ENCODE measurements at regions not wholly inside any gene's neighbourhood (a gene's known extent, or its start where the extent isn't known, plus 50 kb on each side); places are given as distances from the start of the nearest gene placed in this dataset.

- Mint-ChIP-seq H3K4me3 (no peak overlapping the region), H3K9me3 (peaks cover 0 to 8% (median 2%) of the 10 kb centered on the region in 5 donors), H3K4me1 (no peaks in the 10 kb centered on the region), H3K27me3 (peaks cover 0 to 4% of the 10 kb centered on the region in 2 donors), H3K36me3 (no peaks in the 10 kb centered on the region), H3K27ac (no peak overlapping the region)
- Histone ChIP-seq H3K9me3 (ENCODE audit: low read length) (no peaks in the 10 kb centered on the region), H3K4me1 (ENCODE audit: insufficient read depth, low read length) (no peaks in the 10 kb centered on the region), H3K27ac (ENCODE audit: low read depth, low read length) (no peak overlapping the region), H3K4me3 (ENCODE audit: low read length) (no peak overlapping the region), H3K36me3 (ENCODE audit: insufficient read depth, low read length) (no peaks in the 10 kb centered on the region), H3K27me3 (ENCODE audit: insufficient read depth, low read length, poor library complexity, severe bottlenecking) (no peaks in the 10 kb centered on the region)
- POLR2A ChIA-PET = no interaction called here
- CTCF ChIA-PET = interaction anchor here (1.2 kb wide), 1 partner anchor 9 kb away, joined by 3 read pairs; no protein-coding TSS in a partner anchor
- no peak for DNase-seq
Measured at GRCh38 chr5:4877579-4877978, 262.6 kb upstream of the ADAMTS16 start.

DNA sequence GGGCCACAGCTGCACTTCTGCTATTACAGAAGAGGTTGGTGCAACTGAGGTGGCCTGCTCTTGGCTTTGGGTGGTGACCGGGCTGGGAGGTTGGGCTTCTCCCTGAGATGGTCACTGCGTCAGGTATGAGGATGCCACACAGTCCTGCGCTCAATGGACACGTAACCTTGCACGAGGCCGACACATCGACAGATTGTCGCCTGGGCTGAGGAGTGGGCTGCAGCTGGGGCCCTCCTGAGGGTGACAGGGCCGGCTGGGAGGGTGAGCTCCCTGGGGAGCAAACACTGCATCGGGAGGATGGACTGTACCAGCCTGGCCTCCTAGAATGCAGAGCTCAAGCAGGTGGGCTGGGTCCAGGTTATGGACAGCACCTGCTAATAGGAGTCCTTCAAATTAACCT, 261.1 kb upstream of the ADAMTS16 start:
- ChIA-PET POLR2A (no interaction called here), CTCF (no interaction called here)
- Mint-ChIP-seq H3K4me3 (no peak overlapping the region), H3K27ac (no peak overlapping the region), H3K36me3 (no peaks in the 10 kb centered on the region), H3K4me1 (no peaks in the 10 kb centered on the region), H3K27me3 (peaks cover 0 to 4% of the 10 kb centered on the region in 2 donors), H3K9me3 (peaks cover 0 to 8% (median 2%) of the 10 kb centered on the region in 5 donors)
- H3K9me3 ChIP-seq (ENCODE audit: low read length) = no peaks in the 10 kb centered on the region
- no peak for DNase-seq
- H3K4me1 ChIP-seq (ENCODE audit: insufficient read depth, low read length) = no peaks in the 10 kb centered on the region
- no peak overlapping the region for H3K4me3 ChIP-seq (ENCODE audit: low read length)
- no peaks in the 10 kb centered on the region for H3K36me3 ChIP-seq (ENCODE audit: insufficient read depth, low read length)
- no peaks in the 10 kb centered on the region for H3K27me3 ChIP-seq (ENCODE audit: insufficient read depth, low read length, poor library complexity, severe bottlenecking)
- no peak overlapping the region for H3K27ac ChIP-seq (ENCODE audit: low read depth, low read length)

DNA sequence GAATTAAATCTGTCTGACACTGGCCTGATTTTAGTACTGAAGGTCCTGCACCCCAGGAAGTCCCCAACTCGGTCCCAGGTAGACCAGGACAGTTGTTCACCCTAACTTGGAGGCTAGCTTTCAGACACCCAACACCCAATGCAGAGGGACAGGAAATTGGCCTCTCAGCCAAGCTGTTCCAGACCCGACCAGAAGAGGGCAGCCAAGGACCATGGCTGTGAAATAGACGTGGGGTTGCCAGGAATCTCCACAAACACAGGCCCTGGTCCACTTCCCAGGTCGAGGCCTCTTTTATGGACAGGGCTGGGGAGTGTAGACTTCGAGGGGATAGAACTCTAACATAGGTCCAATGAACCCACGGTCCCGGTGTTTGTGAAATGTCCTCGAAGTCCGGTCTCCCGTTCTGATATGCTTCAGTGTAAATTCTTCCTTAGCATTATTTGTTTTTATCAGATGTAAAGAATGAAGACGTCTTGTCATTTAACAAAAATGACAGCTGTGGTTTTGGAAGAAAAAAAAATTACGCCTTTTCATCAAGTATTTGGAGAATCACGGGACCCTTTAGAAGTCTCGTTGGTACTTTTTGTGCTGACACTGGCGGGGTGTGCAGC, 260.3 kb upstream of the ADAMTS16 start:
- Histone ChIP-seq H3K27me3 (ENCODE audit: insufficient read depth, low read length, poor library complexity, severe bottlenecking) (no peaks in the 10 kb centered on the region), H3K36me3 (ENCODE audit: insufficient read depth, low read length) (no peaks in the 10 kb centered on the region), H3K27ac (ENCODE audit: low read depth, low read length) (no peak overlapping the region), H3K4me1 (ENCODE audit: insufficient read depth, low read length) (no peaks in the 10 kb centered on the region), H3K4me3 (ENCODE audit: low read length) (no peak overlapping the region), H3K9me3 (ENCODE audit: low read length) (no peaks in the 10 kb centered on the region)
- DNase-seq = no peak
- Mint-ChIP-seq H3K27ac (no peak overlapping the region), H3K36me3 (no peaks in the 10 kb centered on the region), H3K4me1 (no peaks in the 10 kb centered on the region), H3K9me3 (peaks cover 0 to 8% (median 0%) of the 10 kb centered on the region in 5 donors), H3K4me3 (no peak overlapping the region), H3K27me3 (peaks cover 0 to 2% of the 10 kb centered on the region in 2 donors)
- ChIA-PET POLR2A (no interaction called here), CTCF (no interaction called here)

DNA sequence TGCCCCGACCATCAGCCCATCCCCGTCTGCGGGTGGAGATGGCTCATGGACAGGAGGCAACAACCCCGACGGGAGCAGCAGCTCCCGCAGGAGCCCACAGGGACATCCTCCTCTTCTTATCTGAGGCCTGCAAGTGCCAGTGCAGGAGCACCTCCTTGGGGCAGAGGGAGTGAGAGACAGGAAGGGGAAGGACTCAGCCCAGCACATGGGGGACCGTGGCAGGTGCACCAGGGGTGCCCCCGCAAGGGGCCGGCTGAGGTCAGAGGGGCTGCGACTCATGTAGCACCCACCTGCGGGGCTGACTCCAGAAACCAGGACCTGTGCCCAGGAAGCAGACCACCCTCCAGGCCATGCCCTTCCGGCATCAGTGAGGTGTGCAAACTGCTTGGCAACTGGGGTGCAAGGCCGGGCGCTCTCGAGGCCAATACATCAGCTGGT, 259.8 kb upstream of the ADAMTS16 start:
- Mint-ChIP-seq H3K4me1 (no peaks in the 10 kb centered on the region), H3K36me3 (no peaks in the 10 kb centered on the region), H3K27me3 (peaks cover 0 to under 1% of the 10 kb centered on the region in 2 donors), H3K27ac (no peak overlapping the region), H3K9me3 (peaks cover 0 to 7% (median 2%) of the 10 kb centered on the region in 5 donors), H3K4me3 (no peak overlapping the region)
- no peaks in the 10 kb centered on the region for H3K4me1 ChIP-seq (ENCODE audit: insufficient read depth, low read length)
- DNase-seq = no peak
- H3K27ac ChIP-seq (ENCODE audit: low read depth, low read length) = no peak overlapping the region
- H3K9me3 ChIP-seq (ENCODE audit: low read length) = no peaks in the 10 kb centered on the region
- CTCF ChIA-PET = no interaction called here
- POLR2A ChIA-PET = no interaction called here
- H3K36me3 ChIP-seq (ENCODE audit: insufficient read depth, low read length) = no peaks in the 10 kb centered on the region
- H3K27me3 ChIP-seq (ENCODE audit: insufficient read depth, low read length, poor library complexity, severe bottlenecking) = no peaks in the 10 kb centered on the region
- H3K4me3 ChIP-seq (ENCODE audit: low read length) = no peak overlapping the region

GRCh38 chr5:4881366-4882002, 258.6 kb upstream of the ADAMTS16 start:
- no peak for DNase-seq
- no peak overlapping the region for H3K27ac Mint-ChIP-seq
- ChIA-PET POLR2A (no interaction called here), CTCF (no interaction called here)
- no peaks in the 10 kb centered on the region for H3K36me3 Mint-ChIP-seq
- Histone ChIP-seq H3K27me3 (ENCODE audit: insufficient read depth, low read length, poor library complexity, severe bottlenecking) (no peaks in the 10 kb centered on the region), H3K27ac (ENCODE audit: low read depth, low read length) (no peak overlapping the region), H3K4me1 (ENCODE audit: insufficient read depth, low read length) (no peaks in the 10 kb centered on the region), H3K36me3 (ENCODE audit: insufficient read depth, low read length) (no peaks in the 10 kb centered on the region), H3K9me3 (ENCODE audit: low read length) (no peaks in the 10 kb centered on the region), H3K4me3 (ENCODE audit: low read length) (no peak overlapping the region)
- no peaks in the 10 kb centered on the region for H3K4me1 Mint-ChIP-seq
- H3K27me3 Mint-ChIP-seq = no peaks in the 10 kb centered on the region
- H3K9me3 Mint-ChIP-seq = peaks cover 3 to 12% (median 4%) of the 10 kb centered on the region in 5 donors
- no peak overlapping the region for H3K4me3 Mint-ChIP-seq

DNA sequence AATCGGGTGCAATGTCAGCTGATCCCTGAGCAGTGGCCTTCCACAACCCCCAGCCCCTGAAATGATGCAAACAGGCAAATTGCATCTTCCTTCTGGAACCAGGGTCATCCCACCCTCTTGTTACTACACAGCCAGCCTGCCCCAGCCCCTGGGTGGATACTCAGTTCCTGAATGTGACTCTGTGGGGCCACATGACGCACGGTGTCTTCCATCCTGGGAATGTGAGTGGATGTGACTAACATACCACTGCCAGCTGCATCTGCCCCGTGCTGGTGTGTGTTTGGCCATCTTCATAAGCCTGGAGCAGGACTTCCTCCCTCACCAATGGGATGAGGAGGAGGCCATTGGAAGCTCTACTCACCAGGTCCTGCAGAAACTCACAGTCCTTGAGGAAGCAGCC, 257.9 kb upstream of the ADAMTS16 start:
- Mint-ChIP-seq H3K36me3 (no peaks in the 10 kb centered on the region), H3K9me3 (peaks cover 3 to 12% (median 4%) of the 10 kb centered on the region in 5 donors), H3K4me1 (no peaks in the 10 kb centered on the region), H3K27me3 (peaks cover 0 to 1% of the 10 kb centered on the region in 2 donors), H3K27ac (no peak overlapping the region), H3K4me3 (no peak overlapping the region)
- no peak for DNase-seq
- H3K9me3 ChIP-seq (ENCODE audit: low read length) = no peaks in the 10 kb centered on the region
- no peak overlapping the region for H3K4me3 ChIP-seq (ENCODE audit: low read length)
- ChIA-PET CTCF (no interaction called here), POLR2A (no interaction called here)
- H3K36me3 ChIP-seq (ENCODE audit: insufficient read depth, low read length) = no peaks in the 10 kb centered on the region
- no peaks in the 10 kb centered on the region for H3K27me3 ChIP-seq (ENCODE audit: insufficient read depth, low read length, poor library complexity, severe bottlenecking)
- no peaks in the 10 kb centered on the region for H3K4me1 ChIP-seq (ENCODE audit: insufficient read depth, low read length)
- no peak overlapping the region for H3K27ac ChIP-seq (ENCODE audit: low read depth, low read length)

DNA sequence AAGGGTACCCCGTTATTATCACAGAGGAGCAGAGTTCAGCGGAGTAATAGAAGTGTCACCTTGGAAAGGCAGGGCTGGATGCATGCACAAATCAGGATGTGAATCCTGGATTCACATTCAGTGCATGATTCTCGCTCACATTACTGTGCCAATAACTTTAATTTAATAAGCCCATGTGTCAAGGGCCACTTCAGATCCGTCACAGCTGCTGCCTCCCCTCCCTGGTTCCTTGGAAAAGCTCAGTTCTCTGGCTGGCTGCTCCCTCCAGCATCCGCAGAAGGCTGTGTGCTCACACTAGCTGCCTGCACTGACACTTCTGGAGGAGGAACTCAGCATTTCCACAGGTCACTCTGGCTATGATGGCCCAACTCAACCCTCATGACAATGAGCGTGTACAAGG, 256.8 kb upstream of the ADAMTS16 start:
- peaks cover 0 to 1% of the 10 kb centered on the region in 2 donors for H3K27me3 Mint-ChIP-seq
- Histone ChIP-seq H3K4me1 (ENCODE audit: insufficient read depth, low read length) (no peaks in the 10 kb centered on the region), H3K4me3 (ENCODE audit: low read length) (no peak overlapping the region), H3K27me3 (ENCODE audit: insufficient read depth, low read length, poor library complexity, severe bottlenecking) (no peaks in the 10 kb centered on the region), H3K36me3 (ENCODE audit: insufficient read depth, low read length) (no peaks in the 10 kb centered on the region), H3K9me3 (ENCODE audit: low read length) (no peaks in the 10 kb centered on the region), H3K27ac (ENCODE audit: low read depth, low read length) (no peak overlapping the region)
- H3K36me3 Mint-ChIP-seq = no peaks in the 10 kb centered on the region
- H3K27ac Mint-ChIP-seq = no peak overlapping the region
- H3K4me3 Mint-ChIP-seq = no peak overlapping the region
- no peak for DNase-seq
- CTCF ChIA-PET = no interaction called here
- POLR2A ChIA-PET = no interaction called here
- no peaks in the 10 kb centered on the region for H3K4me1 Mint-ChIP-seq
- peaks cover 3 to 12% (median 4%) of the 10 kb centered on the region in 5 donors for H3K9me3 Mint-ChIP-seq

GRCh38 chr5:4893063-4893744, 246.9 kb upstream of the ADAMTS16 start:
- Histone ChIP-seq H3K9me3 (ENCODE audit: low read length) (no peaks in the 10 kb centered on the region), H3K27me3 (ENCODE audit: insufficient read depth, low read length, poor library complexity, severe bottlenecking) (no peaks in the 10 kb centered on the region), H3K4me3 (ENCODE audit: low read length) (no peak overlapping the region), H3K27ac (ENCODE audit: low read depth, low read length) (no peak overlapping the region), H3K36me3 (ENCODE audit: insufficient read depth, low read length) (no peaks in the 10 kb centered on the region), H3K4me1 (ENCODE audit: insufficient read depth, low read length) (no peaks in the 10 kb centered on the region)
- H3K4me1 Mint-ChIP-seq = no peaks in the 10 kb centered on the region
- ChIA-PET CTCF (no interaction called here), POLR2A (no interaction called here)
- peaks cover 0 to 11% (median 4%) of the 10 kb centered on the region in 5 donors for H3K9me3 Mint-ChIP-seq
- DNase-seq = no peak
- peaks cover 0 to 2% (median 0%) of the 10 kb centered on the region in 3 donors for H3K36me3 Mint-ChIP-seq
- no peak overlapping the region for H3K4me3 Mint-ChIP-seq
- no peaks in the 10 kb centered on the region for H3K27me3 Mint-ChIP-seq
- no peak overlapping the region for H3K27ac Mint-ChIP-seq

Measured in CD8-positive, alpha-beta memory T cell (primary cell).